ENCODE measurements at regions not wholly inside any gene's neighbourhood (a gene's known extent, or its start where the extent isn't known, plus 50 kb on each side); places are given as distances from the start of the nearest gene placed in this dataset.

GRCh38 chr17:15886804-15887203 lies 58.1 kb upstream of the ADORA2B start:
- H3K27ac Mint-ChIP-seq = peak overlapping the region; percentile 27
- H3K9me3 Mint-ChIP-seq = no peaks in the 10 kb centered on the region
- no peaks in the 10 kb centered on the region for H3K36me3 Mint-ChIP-seq (ENCODE audit: low read depth)
- POLR2A ChIA-PET = no interaction called here
- H3K27me3 Mint-ChIP-seq = no peaks in the 10 kb centered on the region
- CTCF ChIA-PET = no interaction called here
- TF ChIP-seq, protein P1, sequence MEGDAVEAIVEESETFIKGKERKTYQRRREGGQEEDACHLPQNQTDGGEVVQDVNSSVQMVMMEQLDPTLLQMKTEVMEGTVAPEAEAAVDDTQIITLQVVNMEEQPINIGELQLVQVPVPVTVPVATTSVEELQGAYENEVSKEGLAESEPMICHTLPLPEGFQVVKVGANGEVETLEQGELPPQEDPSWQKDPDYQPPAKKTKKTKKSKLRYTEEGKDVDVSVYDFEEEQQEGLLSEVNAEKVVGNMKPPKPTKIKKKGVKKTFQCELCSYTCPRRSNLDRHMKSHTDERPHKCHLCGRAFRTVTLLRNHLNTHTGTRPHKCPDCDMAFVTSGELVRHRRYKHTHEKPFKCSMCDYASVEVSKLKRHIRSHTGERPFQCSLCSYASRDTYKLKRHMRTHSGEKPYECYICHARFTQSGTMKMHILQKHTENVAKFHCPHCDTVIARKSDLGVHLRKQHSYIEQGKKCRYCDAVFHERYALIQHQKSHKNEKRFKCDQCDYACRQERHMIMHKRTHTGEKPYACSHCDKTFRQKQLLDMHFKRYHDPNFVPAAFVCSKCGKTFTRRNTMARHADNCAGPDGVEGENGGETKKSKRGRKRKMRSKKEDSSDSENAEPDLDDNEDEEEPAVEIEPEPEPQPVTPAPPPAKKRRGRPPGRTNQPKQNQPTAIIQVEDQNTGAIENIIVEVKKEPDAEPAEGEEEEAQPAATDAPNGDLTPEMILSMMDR (IDR thresholded peaks at IDR 0.05) = no peak
- no peak overlapping the region for H3K4me3 Mint-ChIP-seq
- ATAC-seq = no peak
- peaks cover 23% of the 10 kb centered on the region for H3K4me1 Mint-ChIP-seq (ENCODE audit: low read depth)
- intact Hi-C loops (cut with micrococcal nuclease) = no loop called here
- DNase-seq = no peak

- Mint-ChIP-seq H3K27me3 (no peaks in the 10 kb centered on the region), H3K4me3 (no peak overlapping the region), H3K4me1 (ENCODE audit: low read depth) (peaks cover 23% of the 10 kb centered on the region), H3K9me3 (no peaks in the 10 kb centered on the region), H3K27ac (no peak overlapping the region), H3K36me3 (ENCODE audit: low read depth) (no peaks in the 10 kb centered on the region)
- ATAC-seq = no peak
- CTCF ChIA-PET = interaction anchor here (1.2 kb wide), 1 partner anchor 44 kb away, joined by 3 read pairs; no protein-coding TSS in a partner anchor
- intact Hi-C loops (cut with micrococcal nuclease) = no loop called here
- POLR2A ChIA-PET = no interaction called here
- TF ChIP-seq, protein P1 (IDR thresholded peaks at IDR 0.05) = no peak
- no peak for DNase-seq
Observed at GRCh38 chr17:15888436-15888835, 56.5 kb upstream of the ADORA2B start.

DNA sequence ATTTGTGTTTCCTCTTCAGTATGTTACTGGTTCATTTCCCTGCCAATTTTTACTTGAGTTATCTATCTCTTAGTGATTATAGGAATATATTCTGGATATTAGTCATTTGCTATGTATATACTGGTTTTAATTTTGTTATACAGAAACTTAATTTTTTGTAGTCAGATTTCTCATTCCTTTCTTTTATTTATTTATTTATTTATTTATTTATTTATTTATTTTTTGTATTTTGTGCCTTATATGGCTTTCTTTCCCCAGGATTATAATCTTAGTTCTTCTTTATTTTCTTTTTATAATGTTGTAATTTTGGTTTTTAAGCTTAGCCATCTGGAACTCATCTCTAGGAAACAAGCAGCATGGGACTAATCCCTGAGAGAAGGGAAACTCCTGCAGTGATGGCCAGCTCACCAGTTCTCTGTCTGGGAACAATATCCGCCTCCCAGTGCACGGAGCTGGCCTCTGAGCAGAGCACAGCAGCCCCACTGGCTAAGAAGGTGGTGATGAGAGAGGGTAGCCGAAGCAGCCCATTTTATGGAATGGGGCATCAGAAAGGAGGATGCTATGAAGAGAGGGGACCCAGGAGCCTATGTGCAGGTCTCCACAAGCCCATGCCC lies 54.5 kb upstream of the ADORA2B start:
- intact Hi-C loops (cut with micrococcal nuclease) = no loop called here
- no peak for DNase-seq
- no peak for ATAC-seq
- no peaks in the 10 kb centered on the region for H3K36me3 Mint-ChIP-seq (ENCODE audit: low read depth)
- CTCF ChIA-PET = no interaction called here
- POLR2A ChIA-PET = no interaction called here
- no peaks in the 10 kb centered on the region for H3K9me3 Mint-ChIP-seq
- peaks cover 20% of the 10 kb centered on the region for H3K4me1 Mint-ChIP-seq (ENCODE audit: low read depth)
- H3K27ac Mint-ChIP-seq = no peak overlapping the region
- TF ChIP-seq, protein P1 (IDR thresholded peaks at IDR 0.05) = no peak
- no peaks in the 10 kb centered on the region for H3K27me3 Mint-ChIP-seq
- H3K4me3 Mint-ChIP-seq = no peak overlapping the region

DNA sequence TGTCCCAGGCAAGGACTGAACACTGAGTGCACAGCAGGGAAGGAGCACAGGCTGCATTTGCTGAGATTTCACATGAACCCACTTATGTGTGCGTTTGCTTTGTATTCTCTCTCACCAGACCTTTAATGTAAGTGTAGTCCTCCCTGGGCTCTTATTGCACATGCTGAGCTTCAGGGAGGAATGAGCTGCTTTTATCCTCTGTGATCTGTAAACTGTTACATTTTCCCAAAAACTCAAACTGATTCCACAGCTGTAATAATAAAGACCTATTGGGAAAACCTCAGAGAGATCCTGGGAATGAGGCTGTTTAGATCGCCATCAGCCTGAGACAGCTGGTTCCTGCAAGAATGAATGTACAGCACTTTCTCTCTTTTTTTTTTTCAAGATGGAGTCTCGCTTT lies 53.6 kb upstream of the ADORA2B start:
- H3K27me3 Mint-ChIP-seq = no peaks in the 10 kb centered on the region

DNA sequence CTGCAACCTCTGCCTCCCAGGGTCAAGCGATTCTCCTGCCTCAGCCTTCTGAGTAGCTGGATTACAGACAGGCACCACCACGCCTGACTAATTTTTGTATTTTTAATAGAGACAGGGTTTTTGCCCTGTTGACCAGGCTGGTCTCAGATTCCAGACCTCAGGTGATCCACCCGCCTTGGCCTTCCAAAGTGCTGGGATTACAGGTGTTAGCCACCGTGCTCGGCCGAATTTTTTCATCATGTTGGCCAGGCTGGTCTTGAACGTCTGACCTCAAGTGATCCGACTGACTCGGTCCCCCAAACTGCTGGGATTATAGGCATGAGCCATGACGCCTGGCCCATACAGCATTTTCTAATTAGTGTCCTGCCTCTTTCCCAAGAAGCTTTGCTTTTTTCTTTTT lies 52.7 kb upstream of the ADORA2B start:
- ChIA-PET POLR2A (no interaction called here), CTCF (no interaction called here)
- Mint-ChIP-seq H3K4me1 (ENCODE audit: low read depth) (peaks cover 9% of the 10 kb centered on the region), H3K36me3 (ENCODE audit: low read depth) (peaks cover 2% of the 10 kb centered on the region), H3K27me3 (no peaks in the 10 kb centered on the region), H3K4me3 (no peak overlapping the region), H3K9me3 (peaks cover 2% of the 10 kb centered on the region), H3K27ac (no peak overlapping the region)
- DNase-seq = no peak
- TF ChIP-seq, protein P1 (IDR thresholded peaks at IDR 0.05) = no peak
- ATAC-seq = no peak
- intact Hi-C loops (cut with micrococcal nuclease) = no loop called here

More for the DNA sequence above, 53.6 kb upstream of the ADORA2B start:
- ChIA-PET CTCF (no interaction called here), POLR2A (no interaction called here)
- DNase-seq (no peak), ATAC-seq (no peak)
- peaks cover 1% of the 10 kb centered on the region for H3K36me3 Mint-ChIP-seq (ENCODE audit: low read depth)
- no peak overlapping the region for H3K4me3 Mint-ChIP-seq
- no peaks in the 10 kb centered on the region for H3K9me3 Mint-ChIP-seq
- TF ChIP-seq, protein P1 (IDR thresholded peaks at IDR 0.05) = no peak
- H3K4me1 Mint-ChIP-seq (ENCODE audit: low read depth) = peaks cover 12% of the 10 kb centered on the region
- no peak overlapping the region for H3K27ac Mint-ChIP-seq
- intact Hi-C loops (cut with micrococcal nuclease) = no loop called here

All from activated CD8-positive, alpha-beta T cell treated with anti-CD3 and anti-CD28 coated beads for 36 hours (primary cell).